IMR-90 (cell line): ENCODE measurements at regions not wholly inside any gene's neighbourhood (a gene's known extent, or its start where the extent isn't known, plus 50 kb on each side); places are given as distances from the start of the nearest gene placed in this dataset.

Source experiments
- ATAC-seq: fragments of 200-7000 bp; cut with Tn5 transposase; 2 replicates; pipeline ENCODE4 v1.9.1; 2020; ENCODE audit warnings: low read depth, mild to moderate bottlenecking, moderate library complexity
- BruUV-seq: library from RNA; stranded (reverse); fragments of 400-500 nt; replicated peaks from 2 replicates; lab custom pipeline; 2021; lab: Mats Ljungman, UMichigan
- CTCF ChIA-PET: fragments of 300-600 bp; formaldehyde crosslinking; extraction: SDS; loops from one replicate; lab custom pipeline; 2021; ENCODE audit warnings: antibody characterized with exemption; lab: Yijun Ruan, JAX
- POLR2A ChIA-PET: fragments of 300-600 bp; sonication (Branson Sonifier 250); formaldehyde crosslinking; loops from one replicate; lab custom pipeline; 2022; ENCODE audit warnings: antibody characterized with exemption; ENCODE audit not compliant: unreplicated experiment; lab: Charles Lee
- DNase-seq: peaks from one replicate; pipeline ENCODE4 v3.0.0; 2013
- H2AFZ ChIP-seq: replicated peaks from 2 replicates; pipeline ENCODE3; 2013; ENCODE audit warnings: low read length, mild to moderate bottlenecking; ENCODE audit not compliant: poor library complexity
- H2AK5ac ChIP-seq: 2 replicates; pipeline ENCODE4 v1.6.1; 2013; ENCODE audit warnings: low read depth, low read length, inconsistent platforms
- H2AK9ac ChIP-seq: replicated peaks from 2 replicates; pipeline ENCODE3; 2013; ENCODE audit warnings: mild to moderate bottlenecking, low read depth, low read length, moderate library complexity; ENCODE audit not compliant: poor library complexity
- H2BK120ac ChIP-seq: 2 replicates; pipeline ENCODE4 v1.6.1; 2013; ENCODE audit warnings: low read depth, low read length, inconsistent platforms
- H2BK15ac ChIP-seq: 3 replicates; pipeline ENCODE4 v1.6.1; 2013; ENCODE audit warnings: low read depth, low read length, inconsistent platforms
- H2BK20ac ChIP-seq: 2 replicates; pipeline ENCODE4 v1.6.1; 2013; ENCODE audit warnings: low read depth, mild to moderate bottlenecking, inconsistent platforms, low read length, moderate library complexity
- H2BK5ac ChIP-seq: 2 replicates; pipeline ENCODE4 v1.6.1; 2013; ENCODE audit warnings: mild to moderate bottlenecking, low read depth, low read length, inconsistent platforms; ENCODE audit not compliant: poor library complexity, severe bottlenecking
- H3K14ac ChIP-seq: replicated peaks from 2 replicates; pipeline ENCODE4 v1.6.1; 2013; ENCODE audit warnings: low read depth, low read length, inconsistent platforms
- H3K18ac ChIP-seq: 2 replicates; pipeline ENCODE4 v1.6.1; 2013; ENCODE audit warnings: low read depth, low read length, control low read depth
- H3K23ac ChIP-seq: 2 replicates; pipeline ENCODE4 v1.6.1; 2013; ENCODE audit warnings: low read depth, low read length, inconsistent platforms
- H3K27ac ChIP-seq: 2 replicates; pipeline ENCODE4 v1.5.1; 2013; ENCODE audit warnings: mild to moderate bottlenecking, control low read depth, low read length; ENCODE audit not compliant: insufficient read depth
- H3K27me3 ChIP-seq: 2 replicates; pipeline ENCODE4 v1.6.1; 2013; ENCODE audit warnings: low read length; ENCODE audit not compliant: control insufficient read depth, insufficient read depth
- H3K36me3 ChIP-seq: 2 replicates; pipeline ENCODE4 v1.6.1; 2013; ENCODE audit warnings: low read length, mixed read lengths; ENCODE audit not compliant: control insufficient read depth, insufficient read depth
- H3K4ac ChIP-seq: 2 replicates; pipeline ENCODE4 v1.6.1; 2013; ENCODE audit warnings: low read depth, low read length, inconsistent platforms
- H3K4me1 ChIP-seq: 2 replicates; pipeline ENCODE4 v1.6.1; 2013; ENCODE audit warnings: low read length, mixed read lengths; ENCODE audit not compliant: control insufficient read depth, insufficient read depth
- H3K4me2 ChIP-seq: 2 replicates; pipeline ENCODE4 v1.6.1; 2013; ENCODE audit warnings: low read depth, mild to moderate bottlenecking, control low read depth, low read length, moderate library complexity
- H3K4me3 ChIP-seq: 2 replicates; pipeline ENCODE4 v1.5.1; 2013; ENCODE audit warnings: low read depth, mild to moderate bottlenecking, control low read depth, low read length, moderate library complexity; ENCODE audit not compliant: insufficient read depth
- H3K56ac ChIP-seq: 2 replicates; pipeline ENCODE4 v1.6.1; 2013; ENCODE audit warnings: low read length, inconsistent platforms; ENCODE audit not compliant: insufficient read depth; ENCODE audit errors: extremely low read depth
- H3K79me1 ChIP-seq, 2 experiments: 2 replicates each; pipeline ENCODE4 v1.6.1; 2013; ENCODE audit warnings: low read length in 2 of 2, inconsistent platforms in 1 of 2, low read depth in 1 of 2
- H3K9ac ChIP-seq: 2 replicates; pipeline ENCODE4 v1.6.1; 2013; ENCODE audit warnings: low read depth, low read length, control low read depth
- H3K9me1 ChIP-seq: 2 replicates; pipeline ENCODE4 v1.6.1; 2013; ENCODE audit warnings: low read length, inconsistent platforms; ENCODE audit not compliant: insufficient read depth
- H3K9me3 ChIP-seq: 2 replicates; pipeline ENCODE4 v1.6.1; 2013; ENCODE audit warnings: low read length; ENCODE audit not compliant: control insufficient read depth, insufficient read depth
- H4K20me1 ChIP-seq: 2 replicates; pipeline ENCODE4 v1.6.1; 2013; ENCODE audit warnings: low read length, inconsistent platforms; ENCODE audit not compliant: insufficient read depth
- H4K5ac ChIP-seq: 2 replicates; pipeline ENCODE4 v1.6.1; 2013; ENCODE audit warnings: mild to moderate bottlenecking, low read depth, low read length, control low read depth
- H4K8ac ChIP-seq, 2 experiments: 2 replicates each; pipeline ENCODE4 v1.6.1; 2013; ENCODE audit warnings: low read depth in 2 of 2, low read length in 2 of 2, control low read depth in 1 of 2, inconsistent platforms in 1 of 2
- H4K91ac ChIP-seq: 2 replicates; pipeline ENCODE4 v1.6.1; 2013; ENCODE audit warnings: low read depth, low read length, inconsistent platforms; ENCODE audit not compliant: insufficient read depth
- BHLHE40 ChIP-seq: fragments of 150-350 bp; IDR thresholded peaks from 2 replicates; pipeline ENCODE4 v1.6.1; 2016; ENCODE audit warnings: mild to moderate bottlenecking, low read depth, low read length
- CEBPB ChIP-seq: IDR thresholded peaks from 2 replicates; pipeline ENCODE4 v1.6.1; 2012; ENCODE audit warnings: low read depth, low read length, improper control_type of control experiment
- CHD1 ChIP-seq: IDR thresholded peaks from 2 replicates; pipeline ENCODE4 v1.6.1; 2012; ENCODE audit warnings: low read depth, low read length, improper control_type of control experiment
- ELK1 ChIP-seq: fragments of 150-350 bp; IDR thresholded peaks from 2 replicates; pipeline ENCODE4 v1.6.1; 2016; ENCODE audit warnings: low read depth, mild to moderate bottlenecking, low read length, moderate library complexity, borderline replicate concordance
- FOS ChIP-seq: fragments of 150-350 bp; IDR thresholded peaks from 2 replicates; pipeline ENCODE4 v1.6.1; 2016; ENCODE audit warnings: low read depth, low read length
- MAFK ChIP-seq: IDR thresholded peaks from 2 replicates; pipeline ENCODE4 v1.6.1; 2012; ENCODE audit warnings: low read depth, low read length, improper control_type of control experiment
- MAZ ChIP-seq: IDR thresholded peaks from 2 replicates; pipeline ENCODE4 v1.6.1; 2012; ENCODE audit warnings: low read depth, mild to moderate bottlenecking, low read length, improper control_type of control experiment, moderate library complexity, borderline replicate concordance
- MXI1 ChIP-seq: IDR thresholded peaks from 2 replicates; pipeline ENCODE4 v1.6.1; 2012; ENCODE audit warnings: low read depth, mild to moderate bottlenecking, low read length, moderate library complexity, borderline replicate concordance
- NFE2L2 ChIP-seq: fragments of 150-350 bp; IDR thresholded peaks from 2 replicates; pipeline ENCODE4 v1.6.1; 2016; ENCODE audit warnings: low read depth, mild to moderate bottlenecking, low read length
- RAD21 ChIP-seq: IDR thresholded peaks from 2 replicates; pipeline ENCODE4 v1.6.1; 2012; ENCODE audit warnings: low read length, improper control_type of control experiment
- RCOR1 ChIP-seq: IDR thresholded peaks from 2 replicates; pipeline ENCODE4 v1.6.1; 2012; ENCODE audit warnings: mild to moderate bottlenecking, low read length, improper control_type of control experiment; ENCODE audit not compliant: insufficient replicate concordance
- RFX5 ChIP-seq: IDR thresholded peaks from 2 replicates; pipeline ENCODE4 v1.8.0; 2012; ENCODE audit warnings: low read depth, mild to moderate bottlenecking, low read length, moderate library complexity
- SMC3 ChIP-seq: fragments of 150-350 bp; IDR thresholded peaks from 2 replicates; pipeline ENCODE4 v1.6.1; 2016; ENCODE audit warnings: low read depth, mild to moderate bottlenecking, antibody characterized with exemption, low read length, moderate library complexity
- WGBS, 2 experiments: methylation state at CpG; one replicate each; pipeline versions ENCODE4 v1.1.5 to v1.1.7; 2013; ENCODE audit warnings: missing lambda C conversion rate in 2 of 2; ENCODE audit not compliant: insufficient read length in 1 of 2; ENCODE audit errors: extremely low coverage in 2 of 2; 5-methylcytosine and 5-hydroxymethylcytosine counted together
- dilution Hi-C: fragments of 300-500 bp; cut with HindIII; formaldehyde crosslinking; loops from one replicate; pipeline ENCODE4 v1.14.3; 2018; ENCODE audit warnings: low sequenced_read_pairs; ENCODE audit not compliant: unreplicated experiment
- in situ Hi-C: fragments of 300-500 bp; cut with MboI; formaldehyde crosslinking; loops from 3 replicates; pipeline ENCODE4 v1.14.3; 2019; ENCODE audit warnings: low sequenced_read_pairs, inconsistent platforms, mixed read lengths
- intact Hi-C: fragments of 100-400 bp; cut with micrococcal nuclease; formaldehyde crosslinking; loops from 2 replicates; pipeline ENCODE4 v1.10.0; 2022
- TF ChIP-seq, protein P1 (sequence below): conservative IDR thresholded peaks from 2 replicates; pipeline ENCODE4 v1.5.1; 2012; ENCODE audit warnings: mild to moderate bottlenecking, low read depth, low read length, improper control_type of control experiment

DNA sequence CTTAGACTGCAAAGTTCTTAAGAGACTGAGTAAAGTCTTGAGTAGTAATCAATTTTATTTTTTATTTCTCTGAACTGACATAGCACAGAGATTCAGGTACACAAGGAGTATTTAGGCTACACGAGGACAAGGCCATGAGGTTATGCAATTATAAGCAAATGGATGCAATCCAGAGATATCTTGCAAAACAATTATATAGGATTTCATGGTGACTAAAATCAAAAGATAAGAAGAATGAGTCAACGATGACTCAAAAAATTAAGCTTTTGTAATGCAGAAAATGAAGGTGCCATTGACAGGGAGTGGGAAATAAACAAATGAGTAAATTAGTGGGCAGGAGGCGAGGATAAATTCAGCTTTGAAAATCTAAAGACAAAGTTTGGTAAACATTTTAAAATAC, 66.7 kb upstream of the MYO3A start:
- BruUV-seq, result no TSS peak
- no peak for ATAC-seq
- Histone ChIP-seq H3K4me2 (no peak overlapping the region), H2AFZ (no peak overlapping the region), H4K91ac (no peak overlapping the region), H3K14ac (no peak overlapping the region), H3K18ac (no peak overlapping the region), H3K9me3 (peaks cover 6% of the 10 kb centered on the region; the same call in 1 of the 2 replicates), H3K23ac (no peak overlapping the region), H4K5ac (no peak overlapping the region), H3K4ac (no peak overlapping the region), H3K27ac (no peak overlapping the region), H2AK5ac (no peak overlapping the region), H3K4me3 (no peak overlapping the region), H3K56ac (no peak overlapping the region), H3K27me3 (no peaks in the 10 kb centered on the region), H4K20me1 (no peaks in the 10 kb centered on the region), H2BK5ac (no peak overlapping the region), H2BK15ac (no peak overlapping the region), H4K8ac (no peak overlapping the region), H3K79me1 (no peaks in the 10 kb centered on the region), H2AK9ac (no peak overlapping the region), H2BK20ac (no peak overlapping the region), H3K9ac (no peak overlapping the region), H2BK120ac (no peak overlapping the region), H3K4me1 (no peaks in the 10 kb centered on the region), H3K36me3 (no peaks in the 10 kb centered on the region), H3K9me1 (no peaks in the 10 kb centered on the region)
- dilution Hi-C loops, result no loop called here
- CTCF ChIA-PET, result no interaction called here
- TF ChIP-seq MAZ (no peak), RFX5 (no peak), RCOR1 (no peak), FOS (no peak), SMC3 (no peak), NFE2L2 (no peak), RAD21 (no peak), CHD1 (no peak), ELK1 (no peak), MXI1 (no peak), MAFK (no peak), BHLHE40 (no peak), CEBPB (no peak)
- TF ChIP-seq, protein P1, sequence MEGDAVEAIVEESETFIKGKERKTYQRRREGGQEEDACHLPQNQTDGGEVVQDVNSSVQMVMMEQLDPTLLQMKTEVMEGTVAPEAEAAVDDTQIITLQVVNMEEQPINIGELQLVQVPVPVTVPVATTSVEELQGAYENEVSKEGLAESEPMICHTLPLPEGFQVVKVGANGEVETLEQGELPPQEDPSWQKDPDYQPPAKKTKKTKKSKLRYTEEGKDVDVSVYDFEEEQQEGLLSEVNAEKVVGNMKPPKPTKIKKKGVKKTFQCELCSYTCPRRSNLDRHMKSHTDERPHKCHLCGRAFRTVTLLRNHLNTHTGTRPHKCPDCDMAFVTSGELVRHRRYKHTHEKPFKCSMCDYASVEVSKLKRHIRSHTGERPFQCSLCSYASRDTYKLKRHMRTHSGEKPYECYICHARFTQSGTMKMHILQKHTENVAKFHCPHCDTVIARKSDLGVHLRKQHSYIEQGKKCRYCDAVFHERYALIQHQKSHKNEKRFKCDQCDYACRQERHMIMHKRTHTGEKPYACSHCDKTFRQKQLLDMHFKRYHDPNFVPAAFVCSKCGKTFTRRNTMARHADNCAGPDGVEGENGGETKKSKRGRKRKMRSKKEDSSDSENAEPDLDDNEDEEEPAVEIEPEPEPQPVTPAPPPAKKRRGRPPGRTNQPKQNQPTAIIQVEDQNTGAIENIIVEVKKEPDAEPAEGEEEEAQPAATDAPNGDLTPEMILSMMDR, result no peak
- in situ Hi-C loops, result no loop called here
- POLR2A ChIA-PET, result no interaction called here
- intact Hi-C loops, result no loop called here
- DNase-seq, result no peak
- no CpG with 5 or more reads among the region's 3 CpGs for WGBS, 2 experiments
